GM19351 (cell line): ENCODE measurements at regions not wholly inside any gene's neighbourhood (a gene's known extent, or its start where the extent isn't known, plus 50 kb on each side); places are given as distances from the start of the nearest gene placed in this dataset.
"Not testable (repeated sequence)": the region's sequence is repeated elsewhere in the genome, so short reads cannot be mapped to it uniquely, and the experiment has no call there.

Source experiments
- ATAC-seq: cut with Tn5 transposase; IDR thresholded peaks from one replicate; pipeline ENCODE4 v1.9.1; 2021; ENCODE audit warnings: mild to moderate bottlenecking, moderate library complexity; ENCODE audit not compliant: unreplicated experiment

DNA sequence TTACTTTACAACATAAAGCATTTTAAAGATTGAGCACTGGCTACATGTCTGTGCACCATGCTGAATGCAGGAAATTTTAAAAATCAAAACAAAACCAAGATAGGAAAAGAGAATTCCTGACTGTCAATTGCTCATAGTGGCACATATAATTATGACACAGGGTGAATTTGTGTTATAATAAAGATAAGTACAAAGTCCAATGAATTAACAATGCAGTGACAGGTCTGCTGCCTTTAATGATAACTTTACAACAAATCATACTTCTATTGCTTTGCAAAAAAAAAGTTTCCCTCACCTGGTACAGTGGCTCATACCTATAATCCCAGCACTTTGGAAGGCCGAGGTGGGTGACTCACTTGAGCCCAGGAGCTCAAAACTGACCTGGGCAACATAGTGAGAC lies 93.8 kb upstream of the OSBPL8 start:
- no peak for ATAC-seq

DNA sequence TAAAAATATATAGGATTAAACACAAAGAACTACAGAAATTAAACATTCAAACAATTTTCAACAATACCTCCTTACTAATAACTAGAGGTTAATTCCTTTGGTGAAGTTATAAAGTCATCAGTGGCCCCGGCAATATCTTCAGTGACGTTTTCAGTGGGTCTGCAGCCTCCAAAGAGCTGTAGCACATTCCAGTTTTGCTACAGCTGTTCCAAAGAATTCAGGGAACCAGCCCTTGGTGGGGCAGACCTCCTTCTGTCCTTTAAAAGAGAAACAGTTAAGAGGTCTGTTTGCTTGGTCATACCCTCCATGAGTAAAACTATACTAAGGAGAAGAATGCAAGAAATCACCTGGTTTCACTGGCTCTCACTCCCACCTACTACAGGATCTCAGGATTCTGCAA lies 99.2 kb upstream of the ZDHHC17 start:
- no peak for ATAC-seq

DNA sequence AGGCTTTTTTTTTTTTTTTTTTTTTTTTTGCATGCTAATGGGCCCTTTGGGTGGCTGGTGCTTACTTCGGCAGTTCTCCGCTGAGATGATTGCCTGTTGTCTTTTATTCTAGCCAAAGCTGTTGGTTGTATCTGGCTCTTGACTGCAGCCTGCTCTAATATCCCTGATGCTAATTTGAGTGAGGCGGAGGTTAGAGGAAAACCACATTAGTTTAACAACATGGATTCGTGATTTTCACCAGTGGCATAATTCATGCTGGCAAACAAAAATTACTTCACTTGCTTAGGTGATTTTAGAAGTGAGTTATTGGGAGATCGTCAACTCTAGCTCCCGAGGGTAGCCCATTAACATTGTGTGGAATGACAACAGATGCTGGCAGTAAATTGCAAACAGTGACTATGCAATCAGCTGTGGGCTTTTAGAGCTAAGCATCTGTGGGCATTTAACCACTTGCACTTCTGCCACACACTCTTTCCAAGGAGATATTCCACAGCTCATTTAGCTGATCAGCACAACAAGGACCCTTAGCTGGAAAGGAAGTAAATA lies 97.6 kb upstream of the ZDHHC17 start:
- ATAC-seq: no peak

DNA sequence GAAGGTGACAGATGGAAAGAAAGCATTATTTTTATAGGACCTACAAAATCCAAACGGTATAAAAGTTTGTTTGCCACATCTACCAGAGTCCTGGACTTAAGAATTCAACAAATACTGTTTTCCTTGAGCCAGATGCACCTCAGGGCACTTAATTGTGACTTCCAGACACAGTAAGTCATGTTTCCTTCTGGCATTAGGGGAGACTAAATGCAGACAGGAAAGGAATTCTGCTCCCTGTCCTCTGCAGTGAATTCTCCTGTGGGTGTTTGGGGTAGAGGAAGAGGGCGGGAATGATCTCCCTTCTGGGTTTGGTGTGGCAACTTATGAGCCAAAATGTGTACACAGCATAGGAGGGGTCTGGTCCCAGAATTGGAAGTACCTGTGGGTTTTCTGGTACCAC lies 93.9 kb upstream of the ZDHHC17 start:
- no peak for ATAC-seq

DNA sequence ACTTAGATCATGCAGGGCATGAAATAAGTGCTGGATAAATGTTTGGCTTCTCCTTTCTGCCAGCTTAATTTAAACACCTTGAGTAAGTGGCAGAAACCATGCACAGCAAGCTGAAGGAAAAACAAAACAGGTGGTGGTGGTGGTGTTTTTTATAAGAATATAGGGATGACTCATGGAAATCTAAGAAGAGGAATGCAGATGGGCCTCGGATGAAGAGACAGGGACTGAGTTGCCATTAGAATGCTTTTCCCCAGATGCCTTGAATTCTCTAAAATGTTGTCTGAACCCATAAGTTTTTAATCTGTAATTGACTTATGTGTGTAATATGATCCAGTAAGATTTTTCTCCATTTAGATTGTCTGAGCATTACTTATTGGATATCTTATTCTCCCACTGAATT lies 93.1 kb upstream of the ZDHHC17 start:
- no peak for ATAC-seq

DNA sequence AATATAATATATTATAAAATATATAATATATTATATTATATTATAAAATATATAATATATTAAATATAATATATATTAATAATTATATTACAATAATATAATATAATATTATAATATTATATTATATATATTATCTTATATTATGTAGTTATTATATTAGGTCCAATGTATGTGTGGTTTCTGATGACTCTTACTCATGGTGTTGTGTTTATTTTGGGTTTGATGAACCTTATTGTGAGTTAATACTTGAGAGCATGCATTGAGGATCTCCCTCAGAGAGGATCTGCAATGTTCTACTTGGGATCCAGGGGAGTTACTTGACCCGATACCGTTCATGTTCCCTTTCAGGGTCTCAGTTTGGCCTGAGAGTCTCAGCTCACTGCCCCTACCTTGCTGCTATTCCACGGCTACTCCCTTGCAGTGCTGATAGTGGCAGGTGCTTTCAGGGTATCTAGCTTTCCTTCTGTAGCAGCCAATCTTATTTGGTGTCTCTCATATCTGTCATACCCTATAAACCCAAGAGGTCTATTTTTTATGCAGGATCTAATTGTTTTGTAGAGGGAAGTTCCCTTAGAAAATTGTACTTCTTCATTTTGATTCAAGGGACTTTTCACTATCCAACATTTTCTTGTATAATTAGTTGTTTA lies 89.1 kb upstream of the ZDHHC17 start:
- no peak for ATAC-seq

DNA sequence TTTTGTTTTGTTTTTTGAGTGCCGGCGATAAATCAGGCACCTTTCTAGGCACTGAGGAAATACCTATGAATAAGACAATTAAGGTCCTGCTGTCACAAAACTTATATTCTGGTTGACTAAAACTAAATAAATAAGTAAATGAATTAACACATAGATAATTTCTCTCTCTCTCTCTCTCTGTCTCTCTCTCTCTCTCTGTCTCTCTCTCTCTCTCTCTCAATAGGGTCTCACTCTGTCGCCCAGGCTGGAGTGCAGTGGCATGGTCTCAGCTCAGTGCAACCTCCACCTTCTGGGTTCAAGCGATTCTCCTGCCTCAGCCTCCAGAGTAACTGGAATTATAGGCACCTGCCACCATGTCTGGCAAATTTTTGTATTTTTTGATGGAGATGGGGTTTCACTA lies 87.7 kb upstream of the ZDHHC17 start:
- ATAC-seq: not testable (repeated sequence)

DNA sequence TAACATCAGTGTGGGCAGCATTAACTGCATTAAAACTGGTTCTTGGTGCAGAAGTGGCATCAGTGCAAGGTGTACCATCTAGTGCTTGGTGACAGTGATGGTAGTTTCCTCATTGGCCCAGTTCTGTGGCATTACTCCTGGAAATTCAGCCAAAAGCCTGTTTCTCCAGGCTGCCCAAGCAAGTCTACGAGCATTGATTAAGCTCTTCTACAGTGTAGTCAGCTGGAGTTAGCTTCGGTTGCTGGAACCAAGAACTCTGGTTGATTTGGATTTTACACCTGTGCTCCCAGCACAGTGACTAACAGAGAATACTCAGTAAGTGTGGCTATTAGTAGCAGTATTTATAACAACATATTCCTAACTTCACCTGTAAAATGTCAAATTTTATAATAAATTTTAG lies 84.9 kb upstream of the ZDHHC17 start:
- ATAC-seq: no peak

DNA sequence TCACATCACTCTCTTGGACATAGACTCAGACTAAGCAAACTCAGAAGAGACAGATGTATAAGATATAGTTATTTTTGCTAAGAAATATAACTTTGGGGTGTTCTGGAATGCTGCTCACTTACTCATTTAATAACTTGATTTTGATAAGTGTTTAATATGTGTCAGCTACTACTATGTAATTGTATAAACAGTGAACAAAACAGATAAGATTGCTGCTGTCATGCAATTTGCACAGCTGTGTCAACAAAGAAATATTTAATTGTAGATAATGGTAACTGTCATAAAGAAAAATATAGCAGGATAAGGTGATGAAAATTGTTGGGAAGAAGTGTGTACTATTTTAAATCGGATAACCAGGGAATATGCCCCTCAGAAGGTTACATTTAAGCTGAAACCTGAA lies 84.1 kb upstream of the ZDHHC17 start:
- no peak for ATAC-seq

DNA sequence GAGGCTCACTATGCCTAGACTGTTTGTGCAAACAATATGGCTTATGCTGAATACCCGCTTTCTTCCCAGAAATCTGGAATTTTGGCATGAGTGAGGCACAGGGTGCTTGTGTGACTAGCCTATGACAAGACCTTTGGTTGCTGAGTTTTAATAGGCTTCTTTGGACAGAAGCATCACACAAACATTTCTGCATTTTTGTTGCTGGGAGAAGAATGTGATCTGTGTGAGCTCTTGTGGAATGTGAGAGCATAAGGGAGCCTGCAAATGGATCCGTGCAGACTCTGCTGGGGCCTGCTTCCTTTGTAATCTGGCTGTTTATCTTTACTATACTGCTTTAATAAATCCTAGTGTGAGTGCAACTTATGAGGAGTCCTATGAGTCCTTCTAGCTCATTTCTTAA lies 83.0 kb upstream of the ZDHHC17 start:
- no peak for ATAC-seq

DNA sequence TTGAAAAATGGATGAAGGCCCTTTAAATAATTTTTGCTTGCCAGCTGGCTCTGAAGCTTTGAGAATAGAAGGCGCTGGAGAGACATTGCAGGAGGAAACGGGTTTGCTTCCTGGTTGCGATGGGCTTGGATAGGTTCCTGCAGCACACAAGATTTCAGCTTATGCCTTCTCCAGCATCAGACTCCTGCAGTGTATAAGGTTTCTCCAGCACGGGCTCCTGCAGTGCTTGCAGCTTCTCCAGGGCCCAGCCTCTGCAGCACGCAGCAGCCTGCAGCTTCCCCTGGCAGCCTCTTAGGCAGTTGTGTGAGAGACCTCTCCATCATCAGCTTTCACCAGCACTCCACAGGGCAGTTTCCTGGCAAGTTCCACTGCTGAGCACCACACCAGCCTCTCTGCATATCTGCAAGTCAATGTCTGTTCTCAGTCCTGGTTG lies 78.7 kb upstream of the ZDHHC17 start:
- no peak for ATAC-seq

DNA sequence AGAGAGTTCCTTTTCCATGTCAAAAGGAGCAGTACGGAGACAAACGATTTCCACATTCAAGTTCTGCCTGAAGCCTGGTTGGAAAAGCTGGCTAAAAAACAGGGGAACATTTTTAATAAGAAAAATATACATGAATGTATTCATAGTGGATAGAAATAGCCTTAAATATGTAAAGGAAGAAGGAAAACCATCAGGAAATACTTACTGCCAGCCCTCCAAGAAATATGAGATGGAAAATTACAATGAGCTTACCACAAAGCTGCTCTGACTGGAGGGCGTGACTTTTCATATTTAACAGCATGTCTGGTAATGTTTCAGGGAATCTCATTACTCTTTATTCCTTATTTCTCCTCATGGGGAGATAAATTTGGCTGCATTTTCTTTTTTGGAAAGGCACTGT lies 75.9 kb upstream of the ZDHHC17 start:
- ATAC-seq: no peak

DNA sequence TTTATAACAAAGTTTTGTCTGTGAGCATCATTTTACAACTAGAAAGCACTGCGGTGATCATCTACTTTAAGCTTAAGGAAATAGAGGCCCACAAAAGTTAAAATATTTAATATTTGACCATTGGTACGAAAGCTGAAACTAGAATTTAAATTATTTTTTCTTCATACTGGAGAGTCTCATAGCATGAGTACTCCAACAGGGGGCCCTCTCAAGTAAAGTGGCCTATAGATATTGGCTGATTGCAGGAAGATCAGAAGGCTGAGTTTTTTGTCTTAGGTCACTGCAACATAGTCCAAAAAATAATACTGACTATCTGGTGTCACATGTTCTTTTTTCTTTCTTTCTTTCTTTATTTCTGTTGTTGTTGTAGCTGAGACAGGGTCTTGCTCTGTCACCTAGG lies 75.3 kb upstream of the ZDHHC17 start:
- peak; percentile 54 for ATAC-seq

DNA sequence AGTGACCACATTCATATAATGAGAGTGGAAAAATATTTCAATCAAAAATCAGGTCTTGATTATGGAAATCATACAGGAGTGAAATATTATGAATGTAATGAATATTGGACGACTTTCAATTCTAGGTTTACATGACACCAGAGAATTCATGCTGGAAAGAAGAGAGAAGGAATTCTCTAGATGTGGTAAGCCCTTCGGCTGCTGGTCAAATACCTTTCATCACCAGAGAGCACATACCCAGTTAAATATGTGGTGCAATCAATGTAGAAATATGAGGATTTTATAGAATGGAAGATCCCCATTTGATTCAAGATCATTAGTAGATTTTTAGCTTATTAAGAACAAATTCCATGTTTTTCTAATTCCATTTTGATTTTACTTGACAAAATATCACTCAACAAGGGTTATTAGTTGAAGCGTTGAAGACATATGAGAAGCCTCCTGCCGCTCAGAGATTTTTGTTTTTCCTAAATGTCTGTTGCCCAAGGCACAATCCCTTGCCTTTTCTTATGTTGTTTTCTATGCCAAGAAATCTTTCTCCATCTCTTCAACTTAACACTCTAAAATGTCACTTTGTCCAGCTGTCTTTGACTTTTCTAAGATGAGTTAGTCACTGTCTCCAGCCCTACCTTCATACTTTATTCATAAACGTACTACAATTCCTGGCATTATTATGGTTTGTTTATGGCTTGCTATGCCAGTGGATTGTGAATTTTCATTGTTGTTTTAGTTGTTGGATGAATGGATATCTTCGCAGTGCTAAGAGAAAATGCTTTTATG lies 72.8 kb upstream of the ZDHHC17 start:
- no peak for ATAC-seq

DNA sequence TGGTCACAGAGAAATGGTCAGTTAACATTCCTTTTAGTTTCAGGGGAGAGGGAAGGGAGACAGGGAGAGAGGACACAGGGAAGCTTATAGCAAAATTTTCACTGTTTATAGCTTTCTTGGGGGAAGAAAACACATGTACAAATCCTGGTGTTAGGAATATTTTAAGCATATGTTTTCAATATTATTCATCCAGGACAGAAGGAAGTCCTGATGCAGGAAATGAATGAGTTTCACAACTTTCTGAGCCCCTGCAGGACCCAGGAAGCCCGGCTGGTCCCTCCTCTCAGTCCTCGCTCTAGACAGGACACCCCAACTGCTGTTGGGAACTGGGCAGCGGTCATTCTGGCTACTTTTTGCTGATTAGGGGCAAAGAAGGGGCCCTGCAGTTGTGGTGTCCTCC lies 71.1 kb upstream of the ZDHHC17 start:
- ATAC-seq: no peak

DNA sequence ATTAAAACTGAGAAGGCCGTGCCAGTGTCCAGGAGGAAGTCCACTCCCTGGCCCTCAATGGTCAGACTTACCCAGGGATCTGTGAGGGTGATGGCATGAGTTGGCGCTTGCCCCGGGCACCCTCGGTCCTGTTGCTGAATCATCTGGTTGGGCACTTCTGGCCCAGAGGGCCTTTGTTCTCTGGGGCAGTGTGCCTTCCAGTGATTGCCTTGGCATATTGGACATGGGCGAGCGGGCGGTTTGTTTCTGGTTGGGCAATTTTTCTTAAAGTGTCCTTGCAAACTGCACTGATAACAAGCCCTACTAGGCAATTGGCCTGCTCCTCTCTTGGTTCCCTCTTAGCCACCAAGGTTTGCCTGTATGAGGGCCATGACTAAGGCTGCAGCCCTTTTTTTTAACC lies 69.5 kb upstream of the ZDHHC17 start:
- no peak for ATAC-seq

DNA sequence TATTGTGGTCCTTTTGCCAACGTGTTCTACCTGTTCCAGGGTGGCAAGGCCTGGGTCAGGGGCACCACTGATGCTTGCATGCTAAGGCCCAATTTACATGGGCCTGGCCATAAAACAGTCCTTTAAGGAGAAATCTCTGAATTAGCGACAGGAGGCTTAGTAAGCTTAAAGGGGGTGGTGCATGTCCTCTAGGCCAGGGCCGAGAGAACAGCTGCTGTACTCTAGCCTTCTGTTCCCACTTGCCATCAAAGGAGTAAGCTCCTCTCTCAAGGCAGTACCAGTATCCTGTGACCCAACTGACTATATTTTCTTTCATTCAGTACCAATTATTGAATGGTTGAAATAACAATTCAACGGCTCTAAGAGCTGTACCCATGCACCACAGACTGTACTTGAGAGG lies 67.7 kb upstream of the ZDHHC17 start:
- no peak for ATAC-seq

DNA sequence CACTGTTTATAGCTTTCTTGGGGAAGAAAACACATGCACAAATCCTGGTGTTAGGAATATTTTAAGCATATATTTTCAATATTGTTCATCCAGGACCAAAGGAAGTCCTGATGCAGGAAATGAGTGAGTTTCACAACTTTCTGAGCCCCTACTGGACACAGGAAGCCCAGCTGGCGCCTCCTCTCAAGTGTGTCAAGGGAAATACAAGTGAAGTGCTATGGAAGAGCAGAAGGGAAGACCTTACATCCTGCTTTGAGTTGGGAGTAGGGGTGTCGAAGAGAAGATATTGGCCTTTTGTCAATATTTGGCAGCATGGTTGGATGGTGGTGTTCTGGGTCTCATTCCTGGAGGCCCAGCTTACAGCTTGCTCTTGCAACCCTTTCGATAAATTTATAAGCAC lies 66.1 kb upstream of the ZDHHC17 start:
- no peak for ATAC-seq

DNA sequence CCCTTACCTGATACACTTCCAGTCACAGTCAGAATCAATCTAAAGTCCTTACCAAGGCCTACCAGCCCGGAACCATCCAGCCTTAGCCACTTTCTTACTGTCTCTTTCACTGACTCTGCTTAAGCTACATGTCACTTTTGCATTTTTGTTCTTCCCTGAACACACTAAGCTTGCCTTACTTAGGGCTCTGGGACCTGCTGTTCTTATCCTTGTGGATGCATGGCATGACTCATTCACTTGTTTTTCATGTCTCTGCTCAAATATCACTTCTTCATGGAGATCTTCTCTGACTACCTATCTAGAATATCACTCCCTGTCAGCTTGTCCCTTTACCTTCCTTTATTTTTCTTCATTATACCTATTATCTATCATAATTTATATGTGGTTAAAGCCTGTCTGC lies 65.6 kb upstream of the ZDHHC17 start:
- no peak for ATAC-seq

DNA sequence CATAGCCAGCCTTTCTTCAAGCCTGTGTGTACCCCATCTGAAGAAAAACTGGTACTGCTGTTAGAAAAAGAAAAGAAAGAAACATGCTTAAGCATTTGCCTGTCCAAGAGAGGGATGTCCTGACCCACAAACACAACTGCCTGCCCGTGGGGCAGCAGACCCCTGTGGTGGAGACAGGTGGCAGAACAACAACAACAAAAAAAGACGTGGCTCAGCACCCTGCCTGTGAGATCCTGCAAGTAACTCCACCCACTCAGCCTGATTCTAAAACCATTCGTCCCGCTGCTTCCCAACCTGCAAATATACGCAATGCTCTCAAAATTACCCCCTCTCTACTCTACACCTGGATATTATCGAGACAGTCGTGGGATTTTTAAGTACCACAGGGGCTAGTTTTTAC lies 64.9 kb upstream of the ZDHHC17 start:
- no peak for ATAC-seq

DNA sequence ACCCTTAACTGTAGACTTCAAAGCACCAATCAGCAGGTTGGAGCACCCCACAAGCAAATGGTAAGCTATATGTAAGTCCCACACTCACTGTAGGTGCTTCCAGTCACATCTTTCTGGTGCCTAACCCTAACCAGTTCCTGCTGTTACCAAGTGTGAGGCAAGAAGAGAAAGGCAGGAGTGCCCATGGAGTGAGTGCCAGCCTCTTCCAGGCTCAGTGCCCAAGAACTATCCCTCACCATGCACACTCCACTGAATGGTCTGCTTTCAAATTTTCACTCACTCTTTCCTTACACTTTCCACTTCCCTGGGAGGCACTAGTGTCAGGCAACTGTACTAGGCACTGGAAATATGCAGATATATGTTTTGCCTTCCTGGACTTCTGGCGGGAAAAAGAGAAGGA lies 62.2 kb upstream of the ZDHHC17 start:
- ATAC-seq: no peak

DNA sequence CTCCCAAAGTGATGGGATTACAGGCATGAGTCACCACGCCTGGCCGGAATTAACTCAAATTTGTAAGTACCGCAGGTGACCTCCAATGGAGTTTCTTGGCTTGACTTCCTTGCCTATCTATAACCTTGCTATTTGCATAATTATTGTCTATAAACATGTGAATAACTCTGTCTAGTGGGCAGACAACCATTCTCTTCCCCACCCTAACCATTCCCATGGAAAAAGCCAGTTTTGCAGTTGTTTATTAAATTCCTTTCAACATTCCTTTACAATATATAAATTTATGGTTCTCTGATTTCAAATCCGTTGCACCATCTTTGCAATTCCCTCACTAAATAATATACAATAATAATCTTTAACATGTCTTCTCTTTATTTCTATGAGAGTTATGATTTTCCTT lies 61.0 kb upstream of the ZDHHC17 start:
- no peak for ATAC-seq

DNA sequence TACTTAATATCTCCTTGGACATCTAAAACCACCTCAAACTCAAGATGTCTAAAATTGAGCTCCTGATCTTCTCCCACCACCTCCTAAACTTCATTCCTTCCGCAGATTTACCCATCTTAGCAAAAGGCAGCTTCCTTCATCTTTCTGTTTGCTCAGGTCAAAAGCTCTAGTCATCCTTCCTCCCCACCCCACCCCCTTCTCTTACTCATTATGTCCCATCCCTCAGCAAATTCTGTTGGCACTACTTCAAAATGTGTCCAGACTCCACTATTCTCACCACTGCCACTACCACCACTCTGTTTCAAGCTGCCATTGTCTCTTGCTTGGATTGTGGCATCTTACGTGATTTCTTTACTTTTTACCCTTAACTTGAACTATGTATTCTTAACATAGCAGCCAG lies 59.2 kb upstream of the ZDHHC17 start:
- no peak for ATAC-seq
